Neural progenitor cell (in vitro differentiated cells): ENCODE measurements at regions not wholly inside any gene's neighbourhood (a gene's known extent, or its start where the extent isn't known, plus 50 kb on each side); places are given as distances from the start of the nearest gene placed in this dataset.
A peak's percentile ranks its signal among the peaks of the same experiment; 100 is the strongest.

Source experiments
- DNase-seq: peaks from one replicate; pipeline ENCODE4 v3.0.0-alpha.2; 2016; ENCODE audit warnings: low spot score
- H2AFZ ChIP-seq: fragments of 200-600 bp; sonication (generic); replicated peaks from 2 replicates; pipeline ENCODE4 v1.6.1; 2016; ENCODE audit warnings: antibody characterized with exemption
- H3F3A ChIP-seq: fragments of 200-600 bp; sonication (generic); 2 replicates; pipeline ENCODE4 v1.6.1; 2016; ENCODE audit warnings: antibody characterized with exemption, low read depth
- H3K27ac ChIP-seq: fragments of 200-600 bp; sonication (generic); 2 replicates; pipeline ENCODE4 v1.5.1; 2016; ENCODE audit warnings: mild to moderate bottlenecking
- H3K27me3 ChIP-seq: fragments of 200-600 bp; sonication (generic); 2 replicates; pipeline ENCODE4 v1.6.1; 2016; ENCODE audit warnings: mild to moderate bottlenecking, moderate library complexity
- H3K36me3 ChIP-seq: fragments of 200-600 bp; sonication (generic); 2 replicates; pipeline ENCODE4 v1.5.1; 2016
- H3K4me1 ChIP-seq: fragments of 200-600 bp; sonication (generic); 2 replicates; pipeline ENCODE4 v1.6.1; 2016; ENCODE audit warnings: mixed run types
- H3K4me2 ChIP-seq: fragments of 200-600 bp; sonication (generic); 2 replicates; pipeline ENCODE4 v1.6.1; 2016
- H3K4me3 ChIP-seq: fragments of 200-600 bp; sonication (generic); 2 replicates; pipeline ENCODE4 v1.5.1; 2016
- H3K79me2 ChIP-seq: fragments of 200-600 bp; sonication (generic); 2 replicates; pipeline ENCODE4 v1.6.1; 2016; ENCODE audit warnings: low read depth
- H3K9ac ChIP-seq: fragments of 200-600 bp; sonication (generic); 2 replicates; pipeline ENCODE4 v1.6.1; 2016
- H3K9me3 ChIP-seq: fragments of 200-600 bp; sonication (generic); 2 replicates; pipeline ENCODE4 v1.5.1; 2016; ENCODE audit warnings: low read depth
- H4K20me1 ChIP-seq: fragments of 200-600 bp; sonication (generic); 2 replicates; pipeline ENCODE4 v1.6.1; 2016; ENCODE audit warnings: low read depth
- H3K27ac Mint-ChIP-seq: 3 replicates; pipeline ENCODE4 v1.8.0; 2021; ENCODE audit warnings: mixed read lengths
- H3K27me3 Mint-ChIP-seq: 2 replicates; pipeline ENCODE4 v1.8.0; 2022; ENCODE audit warnings: low read depth, mild to moderate bottlenecking, inconsistent platforms, moderate library complexity, mixed read lengths; ENCODE audit not compliant: insufficient read depth
- H3K36me3 Mint-ChIP-seq: 3 replicates; pipeline ENCODE4 v1.8.0; 2021; ENCODE audit warnings: mixed read lengths
- H3K4me1 Mint-ChIP-seq: 3 replicates; pipeline ENCODE4 v1.8.0; 2021; ENCODE audit warnings: mixed read lengths
- H3K4me3 Mint-ChIP-seq: 3 replicates; pipeline ENCODE4 v1.8.0; 2021; ENCODE audit warnings: mild to moderate bottlenecking, moderate library complexity, mixed read lengths
- H3K9me3 Mint-ChIP-seq: 3 replicates; pipeline ENCODE4 v1.8.0; 2020; ENCODE audit warnings: mixed read lengths
- EZH2 ChIP-seq: fragments of 200-600 bp; sonication (generic); IDR thresholded peaks from 2 replicates; pipeline ENCODE4 v1.6.1; 2017; ENCODE audit warnings: antibody characterized with exemption, mild to moderate bottlenecking, moderate library complexity
- EZH2phosphoT487 ChIP-seq: fragments of 200-600 bp; sonication (generic); IDR thresholded peaks from 2 replicates; pipeline ENCODE4 v1.6.1; 2017; ENCODE audit warnings: antibody characterized with exemption
- TF ChIP-seq, protein P1 (sequence below): fragments of 200-600 bp; sonication (generic); IDR thresholded peaks from 2 replicates; pipeline ENCODE4 v1.5.1; 2017; ENCODE audit warnings: antibody characterized with exemption, mild to moderate bottlenecking

DNA sequence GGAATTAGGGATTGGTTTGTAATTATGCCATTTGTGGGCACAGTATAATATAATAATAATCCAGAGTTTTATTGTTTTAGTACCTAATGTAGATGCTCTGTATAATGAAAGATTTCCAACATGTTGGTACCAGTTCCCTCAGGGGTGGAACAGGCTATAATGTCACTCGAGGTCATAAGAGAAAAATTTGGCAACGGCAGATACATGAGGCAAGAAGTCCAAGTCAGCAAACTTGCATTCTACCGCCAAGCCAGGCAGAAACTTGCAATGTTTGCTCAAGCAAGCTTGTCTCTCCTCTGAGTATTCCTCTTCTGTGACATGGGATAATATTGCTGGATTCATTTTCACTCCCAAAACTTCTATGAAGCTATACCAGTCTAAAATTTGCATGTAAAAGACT is 520.0 kb upstream of the SALL3 start:
- Histone ChIP-seq H3K4me3 (no peak overlapping the region), H3K36me3 (no peaks in the 10 kb centered on the region), H4K20me1 (no peaks in the 10 kb centered on the region), H3K9ac (no peak overlapping the region), H3K9me3 (no peaks in the 10 kb centered on the region), H3K4me1 (no peaks in the 10 kb centered on the region), H3F3A (no peaks in the 10 kb centered on the region), H3K79me2 (no peaks in the 10 kb centered on the region), H3K27me3 (no peaks in the 10 kb centered on the region), H3K27ac (no peak overlapping the region), H2AFZ (no peak overlapping the region), H3K4me2 (no peak overlapping the region)
- no peak for DNase-seq
- peaks cover 12% of the 10 kb centered on the region for H3K9me3 Mint-ChIP-seq
- no peaks in the 10 kb centered on the region for H3K36me3 Mint-ChIP-seq
- TF ChIP-seq EZH2, result no peak
- no peak overlapping the region for H3K4me3 Mint-ChIP-seq
- H3K27ac Mint-ChIP-seq, result no peak overlapping the region
- peaks cover 11% of the 10 kb centered on the region for H3K27me3 Mint-ChIP-seq
- peaks cover 9% of the 10 kb centered on the region for H3K4me1 Mint-ChIP-seq

DNA sequence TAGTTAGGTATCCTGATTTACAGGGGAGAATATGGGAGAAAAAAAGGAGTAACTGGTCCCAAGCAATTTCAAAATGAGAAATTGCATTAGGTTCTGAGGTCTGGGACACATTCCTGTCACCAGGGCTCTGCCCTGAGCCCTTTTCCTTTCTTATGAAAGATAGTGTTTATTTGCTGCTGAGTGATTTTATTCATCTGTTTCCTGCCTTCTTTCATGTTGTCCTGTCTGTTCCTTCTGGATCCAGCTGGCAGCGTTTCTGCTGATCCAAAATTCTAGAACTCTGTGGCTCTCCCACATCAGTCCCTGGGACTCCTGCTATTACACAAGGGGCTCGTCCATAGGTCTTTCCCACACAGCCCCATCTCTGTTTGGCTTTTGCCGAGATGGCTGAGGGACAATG is 519.1 kb upstream of the SALL3 start:
- Histone ChIP-seq H4K20me1 (no peaks in the 10 kb centered on the region), H3K9ac (no peak overlapping the region), H3K9me3 (no peaks in the 10 kb centered on the region), H3K4me2 (no peak overlapping the region), H3F3A (no peaks in the 10 kb centered on the region), H3K4me3 (no peak overlapping the region), H2AFZ (no peak overlapping the region), H3K4me1 (no peaks in the 10 kb centered on the region), H3K36me3 (no peaks in the 10 kb centered on the region), H3K27me3 (no peaks in the 10 kb centered on the region), H3K27ac (no peak overlapping the region), H3K79me2 (no peaks in the 10 kb centered on the region)
- TF ChIP-seq EZH2phosphoT487 (no peak), EZH2 (no peak)
- TF ChIP-seq, protein P1, sequence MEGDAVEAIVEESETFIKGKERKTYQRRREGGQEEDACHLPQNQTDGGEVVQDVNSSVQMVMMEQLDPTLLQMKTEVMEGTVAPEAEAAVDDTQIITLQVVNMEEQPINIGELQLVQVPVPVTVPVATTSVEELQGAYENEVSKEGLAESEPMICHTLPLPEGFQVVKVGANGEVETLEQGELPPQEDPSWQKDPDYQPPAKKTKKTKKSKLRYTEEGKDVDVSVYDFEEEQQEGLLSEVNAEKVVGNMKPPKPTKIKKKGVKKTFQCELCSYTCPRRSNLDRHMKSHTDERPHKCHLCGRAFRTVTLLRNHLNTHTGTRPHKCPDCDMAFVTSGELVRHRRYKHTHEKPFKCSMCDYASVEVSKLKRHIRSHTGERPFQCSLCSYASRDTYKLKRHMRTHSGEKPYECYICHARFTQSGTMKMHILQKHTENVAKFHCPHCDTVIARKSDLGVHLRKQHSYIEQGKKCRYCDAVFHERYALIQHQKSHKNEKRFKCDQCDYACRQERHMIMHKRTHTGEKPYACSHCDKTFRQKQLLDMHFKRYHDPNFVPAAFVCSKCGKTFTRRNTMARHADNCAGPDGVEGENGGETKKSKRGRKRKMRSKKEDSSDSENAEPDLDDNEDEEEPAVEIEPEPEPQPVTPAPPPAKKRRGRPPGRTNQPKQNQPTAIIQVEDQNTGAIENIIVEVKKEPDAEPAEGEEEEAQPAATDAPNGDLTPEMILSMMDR, result no peak
- Mint-ChIP-seq H3K9me3 (peaks cover 19% of the 10 kb centered on the region), H3K4me3 (no peak overlapping the region), H3K27ac (no peak overlapping the region), H3K4me1 (peaks cover 9% of the 10 kb centered on the region), H3K27me3 (peaks cover 11% of the 10 kb centered on the region), H3K36me3 (no peaks in the 10 kb centered on the region)
- DNase-seq, result no peak

DNA sequence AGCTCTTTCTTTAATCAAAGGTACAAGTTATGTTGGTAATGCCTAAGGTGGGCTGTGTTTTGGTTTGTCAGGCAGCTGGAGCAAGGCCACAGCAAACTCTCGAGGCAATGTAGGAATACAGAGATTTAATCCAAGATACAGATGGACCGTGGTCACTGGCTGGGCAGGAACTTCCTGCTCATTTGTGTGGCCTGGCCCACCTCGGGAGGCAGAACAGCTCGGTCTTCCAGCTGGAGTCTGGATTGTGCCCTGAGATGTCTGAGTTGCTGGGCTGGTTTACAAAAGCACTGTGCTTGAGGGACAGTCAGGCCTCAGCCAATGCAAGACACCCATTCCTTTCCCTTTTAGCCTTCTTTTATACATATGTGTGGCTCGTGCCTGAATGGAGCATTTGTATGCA is 506.1 kb upstream of the SALL3 start:
- Histone ChIP-seq H3K27me3 (no peaks in the 10 kb centered on the region), H3K4me3 (no peak overlapping the region), H3K9ac (no peak overlapping the region), H2AFZ (no peak overlapping the region), H3K79me2 (no peaks in the 10 kb centered on the region), H3K4me2 (no peak overlapping the region), H3K27ac (no peak overlapping the region), H4K20me1 (no peaks in the 10 kb centered on the region), H3K4me1 (no peaks in the 10 kb centered on the region), H3K36me3 (no peaks in the 10 kb centered on the region), H3K9me3 (no peaks in the 10 kb centered on the region), H3F3A (no peaks in the 10 kb centered on the region)
- Mint-ChIP-seq H3K4me3 (no peak overlapping the region), H3K27ac (no peak overlapping the region), H3K4me1 (peaks cover 3% of the 10 kb centered on the region), H3K36me3 (no peaks in the 10 kb centered on the region), H3K27me3 (peaks cover 5% of the 10 kb centered on the region), H3K9me3 (peaks cover 2% of the 10 kb centered on the region)
- TF ChIP-seq, protein P1, result no peak
- TF ChIP-seq EZH2 (no peak), EZH2phosphoT487 (no peak)
- DNase-seq, result no peak

DNA sequence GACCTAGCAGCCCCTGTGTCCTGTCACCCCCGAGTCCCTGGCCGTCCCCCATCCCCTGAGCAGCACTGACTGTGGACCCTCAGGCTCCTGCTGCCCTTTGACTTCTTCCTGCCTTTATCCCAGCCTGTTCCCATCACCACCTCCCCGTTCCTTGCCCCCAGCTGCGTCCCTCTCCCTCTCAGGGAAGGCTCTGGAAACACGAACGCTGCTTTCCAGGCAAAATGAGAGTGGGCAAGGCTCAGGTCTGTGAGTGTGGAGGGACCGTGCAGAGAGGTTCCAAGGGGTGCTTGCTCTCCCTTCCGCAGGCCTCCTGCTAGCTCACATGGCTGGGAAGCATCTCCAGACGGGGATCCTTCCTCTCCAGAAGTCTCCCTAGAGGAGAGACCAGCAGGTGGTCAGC is 501.8 kb upstream of the SALL3 start:
- no peak overlapping the region for H3K27ac ChIP-seq
- TF ChIP-seq EZH2 (no peak), EZH2phosphoT487 (no peak)
- TF ChIP-seq, protein P1, result no peak
- no peaks in the 10 kb centered on the region for H3K4me1 ChIP-seq
- peaks cover 5% of the 10 kb centered on the region for H3K27me3 Mint-ChIP-seq
- no peaks in the 10 kb centered on the region for H3K9me3 ChIP-seq
- H3F3A ChIP-seq, result no peaks in the 10 kb centered on the region
- no peak overlapping the region for H3K27ac Mint-ChIP-seq
- peaks cover 2% of the 10 kb centered on the region for H3K4me1 Mint-ChIP-seq
- H3K9ac ChIP-seq, result no peak overlapping the region
- peak overlapping the region; percentile 42 for H2AFZ ChIP-seq
- H3K4me2 ChIP-seq, result no peak overlapping the region
- peaks cover 2% of the 10 kb centered on the region for H3K9me3 Mint-ChIP-seq
- H3K79me2 ChIP-seq, result no peaks in the 10 kb centered on the region
- H4K20me1 ChIP-seq, result no peaks in the 10 kb centered on the region
- H3K4me3 Mint-ChIP-seq, result no peak overlapping the region
- no peaks in the 10 kb centered on the region for H3K36me3 ChIP-seq
- H3K27me3 ChIP-seq, result no peaks in the 10 kb centered on the region
- DNase-seq, result no peak
- no peak overlapping the region for H3K4me3 ChIP-seq
- no peaks in the 10 kb centered on the region for H3K36me3 Mint-ChIP-seq
